HG03280 (cell line): ENCODE measurements at regions not wholly inside any gene's neighbourhood (a gene's known extent, or its start where the extent isn't known, plus 50 kb on each side); places are given as distances from the start of the nearest gene placed in this dataset.
"Not testable (repeated sequence)": the region's sequence is repeated elsewhere in the genome, so short reads cannot be mapped to it uniquely, and the experiment has no call there.

Experiments
- ATAC-seq: cut with Tn5 transposase; IDR thresholded peaks from one replicate; pipeline ENCODE4 v1.9.1; 2021; ENCODE audit warnings: mild to moderate bottlenecking, moderate library complexity; ENCODE audit not compliant: unreplicated experiment

DNA sequence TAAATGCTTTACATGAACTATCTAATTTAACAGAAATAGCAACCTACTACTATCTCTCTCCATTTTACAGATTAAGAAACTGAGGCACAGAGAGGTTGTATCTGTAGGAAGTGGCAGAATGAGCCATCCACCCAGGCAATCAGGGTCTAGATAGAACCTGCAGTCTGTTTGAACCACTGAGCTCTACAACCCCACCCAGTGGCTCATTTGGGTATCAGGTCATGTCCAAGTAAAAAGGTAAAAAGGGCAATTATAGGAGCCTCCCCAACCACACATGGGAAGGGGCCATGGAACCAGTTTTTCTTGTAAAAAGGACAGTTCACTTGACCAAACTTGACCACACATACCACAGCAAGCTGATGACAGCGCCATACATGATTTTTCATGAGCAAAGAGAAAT is 92.9 kb upstream of the SGCG start:
- no peak for ATAC-seq

DNA sequence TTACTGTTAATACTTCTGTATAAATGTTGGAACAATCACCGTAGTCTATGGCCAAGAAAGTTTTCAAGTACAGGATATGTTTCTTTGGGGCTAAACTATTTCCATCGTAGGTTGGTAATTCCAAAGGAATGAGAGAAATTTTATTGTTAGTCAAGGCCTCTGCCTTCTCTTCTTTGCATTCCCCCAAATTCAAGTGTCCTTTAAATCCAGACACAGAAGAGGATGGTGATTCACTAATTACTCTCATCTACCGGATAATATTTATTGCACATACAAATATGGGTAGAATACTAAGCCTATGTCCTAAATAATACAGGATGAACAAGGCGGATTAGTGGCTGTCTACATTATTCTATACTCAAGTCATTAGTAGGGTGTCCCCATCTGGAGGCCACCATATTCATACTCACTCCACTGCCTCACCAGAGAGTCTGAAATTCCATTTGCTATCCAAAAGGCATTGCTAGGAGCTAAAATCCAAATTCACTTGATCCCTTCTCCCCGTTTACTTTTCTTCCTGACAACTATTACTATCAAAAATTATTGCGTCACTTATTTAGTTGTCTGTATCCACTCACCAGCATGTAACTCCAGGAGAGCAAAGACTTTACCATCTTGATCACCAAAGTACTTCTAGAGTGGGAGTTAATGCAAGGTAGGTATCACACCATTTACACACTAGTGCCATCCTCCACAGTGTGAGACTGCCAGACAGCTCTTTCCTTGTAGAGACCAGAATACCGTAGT is 82.4 kb upstream of the SGCG start:
- ATAC-seq, result no peak

DNA sequence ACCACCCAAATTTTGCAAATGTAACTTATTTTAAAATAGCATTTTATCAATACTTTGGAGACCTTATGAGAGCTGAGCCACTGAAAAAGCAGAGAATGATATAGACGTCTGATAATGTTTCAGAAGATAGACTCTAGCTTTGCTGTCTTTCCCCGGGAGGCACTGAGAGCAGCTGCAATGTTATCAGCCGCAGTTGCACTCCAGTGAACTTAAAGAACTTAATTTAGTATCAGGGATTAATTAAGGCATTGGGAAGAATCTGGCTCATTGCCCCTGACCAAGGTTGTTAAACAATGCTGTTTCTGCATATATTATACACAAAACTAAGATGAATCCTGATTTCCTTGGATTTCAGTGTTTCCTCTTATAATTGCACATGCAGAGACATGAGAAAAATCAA is 75.7 kb upstream of the SGCG start:
- no peak for ATAC-seq

DNA sequence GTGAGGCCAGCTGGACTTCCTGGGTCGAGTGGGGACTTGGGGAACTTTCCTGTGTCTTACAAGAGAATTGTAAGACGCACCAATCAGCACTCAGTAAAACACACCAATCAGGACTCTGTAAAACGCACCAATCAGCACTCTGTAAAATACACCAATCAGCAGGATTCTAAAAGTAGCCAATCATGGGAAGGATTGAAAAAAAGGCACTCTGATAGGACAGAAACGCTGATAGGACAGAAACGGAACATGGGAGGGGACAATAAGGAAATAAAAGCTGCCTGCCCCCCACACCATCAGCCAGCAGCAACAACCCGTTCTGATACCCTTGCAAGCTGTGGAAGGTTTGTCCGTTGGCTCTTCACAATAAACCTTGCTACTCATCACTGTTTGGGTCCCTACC is 73.1 kb upstream of the SGCG start:
- ATAC-seq, result no peak

DNA sequence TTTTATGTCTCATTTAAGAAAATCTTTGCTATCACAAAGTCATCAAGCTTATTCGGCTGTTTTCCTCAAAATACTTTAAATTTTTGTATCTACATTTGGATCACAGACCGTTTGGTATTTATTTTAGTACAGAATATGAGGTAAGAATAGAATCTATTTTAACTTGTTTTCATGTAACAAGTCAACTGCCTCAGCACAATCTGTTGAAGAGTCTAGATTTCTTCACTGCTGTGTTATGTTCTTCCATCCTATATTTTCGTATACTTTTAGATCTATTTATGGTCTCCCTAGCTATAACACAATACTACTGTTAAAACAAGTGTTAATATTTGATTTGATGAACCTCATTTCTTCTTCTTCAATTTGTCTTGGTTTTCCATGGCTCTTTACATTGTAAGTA is 61.6 kb upstream of the SGCG start:
- no peak for ATAC-seq

DNA sequence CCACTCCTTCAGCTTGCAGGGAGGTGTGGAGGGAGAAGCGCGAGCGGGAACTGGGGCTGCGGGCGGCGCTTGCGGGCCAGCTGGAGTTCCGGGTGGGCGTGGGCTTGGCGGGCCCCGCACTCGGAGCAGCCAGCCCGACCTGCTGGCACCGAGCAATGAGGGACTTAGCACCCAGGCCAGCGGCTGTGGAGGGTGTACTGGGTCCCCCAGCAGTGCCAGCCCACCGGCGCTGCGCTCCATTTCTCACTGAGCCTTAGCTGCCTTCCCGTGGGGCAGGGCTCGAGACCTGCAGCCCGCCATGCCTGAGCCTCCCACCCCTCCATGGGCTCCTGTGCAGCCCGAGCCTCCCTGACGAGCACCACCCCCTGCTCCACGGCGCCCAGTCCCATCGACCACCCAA is 53.2 kb upstream of the SGCG start:
- not testable (repeated sequence) for ATAC-seq

DNA sequence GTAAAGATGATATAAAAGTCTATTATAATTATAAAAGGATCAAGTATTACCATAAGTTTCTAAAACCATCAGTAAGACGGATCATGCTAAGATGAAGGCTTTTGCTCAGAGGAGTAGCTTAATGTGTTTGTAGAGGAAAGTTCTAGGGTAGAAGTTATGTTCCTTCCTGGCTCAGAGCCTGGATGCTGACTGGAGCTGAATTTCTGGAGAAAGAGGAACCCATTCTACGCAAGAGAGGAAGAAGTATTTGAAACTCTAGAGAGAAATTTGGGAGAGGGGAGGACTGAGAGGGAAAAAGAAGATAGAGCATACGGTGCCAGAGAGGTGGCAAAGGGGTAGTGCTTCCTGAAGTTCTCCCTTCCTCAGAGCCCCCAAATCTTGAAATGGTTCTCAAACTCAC is 51.4 kb upstream of the SGCG start:
- ATAC-seq, result no peak
